DOHH2 (cell line): ENCODE measurements at regions not wholly inside any gene's neighbourhood (a gene's known extent, or its start where the extent isn't known, plus 50 kb on each side); places are given as distances from the start of the nearest gene placed in this dataset.

Experiments used
- H3F3A ChIP-seq: fragments of 200-600 bp; sonication (generic), shearing (Covaris generic); 2 replicates; pipeline ENCODE4 v1.6.0; 2016; ENCODE audit warnings: antibody characterized with exemption, mild to moderate bottlenecking; ENCODE audit not compliant: control insufficient read depth, insufficient read depth
- H3K27ac ChIP-seq: fragments of 200-600 bp; sonication (generic); 2 replicates; pipeline ENCODE4 v1.5.1; 2014; ENCODE audit warnings: low read depth, mild to moderate bottlenecking, low read length, moderate library complexity
- H3K27me3 ChIP-seq: fragments of 200-600 bp; sonication (generic); 2 replicates; pipeline ENCODE4 v1.6.1; 2014; ENCODE audit warnings: mild to moderate bottlenecking, low read length, mixed read lengths; ENCODE audit not compliant: control insufficient read depth
- H3K36me3 ChIP-seq: fragments of 200-600 bp; sonication (generic); 2 replicates; pipeline ENCODE4 v1.6.1; 2014; ENCODE audit warnings: mild to moderate bottlenecking, low read length, moderate library complexity, mixed read lengths; ENCODE audit not compliant: control insufficient read depth
- H3K4me1 ChIP-seq: fragments of 200-600 bp; sonication (generic); 2 replicates; pipeline ENCODE4 v1.6.1; 2014; ENCODE audit warnings: mild to moderate bottlenecking, low read length, mixed read lengths; ENCODE audit not compliant: control insufficient read depth
- H3K4me2 ChIP-seq: fragments of 200-600 bp; sonication (generic); 2 replicates; pipeline ENCODE4 v1.6.0; 2014; ENCODE audit warnings: mild to moderate bottlenecking, low read length, moderate library complexity
- H3K4me3 ChIP-seq: fragments of 200-600 bp; sonication (generic); 2 replicates; pipeline ENCODE4 v1.5.1; 2014; ENCODE audit warnings: mild to moderate bottlenecking, low read length, mixed read lengths
- H3K79me2 ChIP-seq: fragments of 200-600 bp; sonication (generic); 2 replicates; pipeline ENCODE4 v1.6.1; 2014; ENCODE audit warnings: mild to moderate bottlenecking, low read length, mixed read lengths; ENCODE audit not compliant: control insufficient read depth
- H3K9me2 ChIP-seq: fragments of 200-600 bp; sonication (generic); replicated peaks from 2 replicates; pipeline ENCODE4 v1.6.1; 2014; ENCODE audit warnings: mild to moderate bottlenecking, low read length, mixed read lengths; ENCODE audit not compliant: control insufficient read depth
- H3K9me3 ChIP-seq: fragments of 200-600 bp; sonication (generic); 2 replicates; pipeline ENCODE4 v1.6.1; 2014; ENCODE audit warnings: antibody characterized with exemption, low read length, mixed read lengths; ENCODE audit not compliant: control insufficient read depth, insufficient read depth
- H4K20me1 ChIP-seq: fragments of 200-600 bp; sonication (generic); 2 replicates; pipeline ENCODE4 v1.6.0; 2014; ENCODE audit warnings: low read depth, mild to moderate bottlenecking, antibody characterized with exemption, low read length, moderate library complexity; ENCODE audit not compliant: control insufficient read depth, insufficient read depth
- EZH2phosphoT487 ChIP-seq: fragments of 200-600 bp; sonication (generic); IDR thresholded peaks from 2 replicates; pipeline ENCODE4 v1.6.1; 2017; ENCODE audit warnings: borderline replicate concordance, mild to moderate bottlenecking, antibody characterized with exemption, low read length, moderate library complexity, mixed read lengths
- TF ChIP-seq, protein P1 (sequence below): fragments of 200-600 bp; sonication (generic); IDR thresholded peaks from one replicate; pipeline ENCODE4 v1.5.1; 2014; ENCODE audit warnings: antibody characterized with exemption, mild to moderate bottlenecking, low read depth, low read length; ENCODE audit not compliant: poor library complexity, severe bottlenecking

DNA sequence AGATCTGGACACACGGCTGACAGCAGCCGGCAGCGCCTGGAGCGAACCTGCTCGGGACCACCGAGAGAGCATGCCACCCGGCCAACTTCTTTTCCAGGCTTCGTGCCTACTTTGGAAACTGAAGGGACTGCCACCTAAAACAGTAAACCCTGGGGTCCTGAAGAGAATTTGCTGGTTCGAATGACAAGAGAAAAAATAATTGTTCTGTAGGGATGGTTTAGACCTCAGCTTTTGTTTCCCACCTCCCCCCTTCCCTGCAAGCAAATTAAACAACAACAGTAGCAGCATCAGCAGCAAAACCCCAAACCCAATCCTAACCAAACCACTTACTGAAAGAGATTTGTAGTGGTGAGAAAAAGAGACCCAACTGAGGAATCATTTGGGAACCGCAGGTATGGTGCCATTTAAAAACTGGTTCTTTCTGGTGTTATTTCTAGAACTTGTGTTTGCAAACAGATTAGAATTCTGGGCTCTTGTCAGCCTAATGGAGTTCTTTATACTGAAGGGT lies 105.6 kb downstream of the LEPR start:
- no peaks in the 10 kb centered on the region for H3K4me1 ChIP-seq
- H3K36me3 ChIP-seq, result no peaks in the 10 kb centered on the region
- no peak for TF ChIP-seq EZH2phosphoT487
- TF ChIP-seq, protein P1, sequence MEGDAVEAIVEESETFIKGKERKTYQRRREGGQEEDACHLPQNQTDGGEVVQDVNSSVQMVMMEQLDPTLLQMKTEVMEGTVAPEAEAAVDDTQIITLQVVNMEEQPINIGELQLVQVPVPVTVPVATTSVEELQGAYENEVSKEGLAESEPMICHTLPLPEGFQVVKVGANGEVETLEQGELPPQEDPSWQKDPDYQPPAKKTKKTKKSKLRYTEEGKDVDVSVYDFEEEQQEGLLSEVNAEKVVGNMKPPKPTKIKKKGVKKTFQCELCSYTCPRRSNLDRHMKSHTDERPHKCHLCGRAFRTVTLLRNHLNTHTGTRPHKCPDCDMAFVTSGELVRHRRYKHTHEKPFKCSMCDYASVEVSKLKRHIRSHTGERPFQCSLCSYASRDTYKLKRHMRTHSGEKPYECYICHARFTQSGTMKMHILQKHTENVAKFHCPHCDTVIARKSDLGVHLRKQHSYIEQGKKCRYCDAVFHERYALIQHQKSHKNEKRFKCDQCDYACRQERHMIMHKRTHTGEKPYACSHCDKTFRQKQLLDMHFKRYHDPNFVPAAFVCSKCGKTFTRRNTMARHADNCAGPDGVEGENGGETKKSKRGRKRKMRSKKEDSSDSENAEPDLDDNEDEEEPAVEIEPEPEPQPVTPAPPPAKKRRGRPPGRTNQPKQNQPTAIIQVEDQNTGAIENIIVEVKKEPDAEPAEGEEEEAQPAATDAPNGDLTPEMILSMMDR, result no peak
- H3K9me3 ChIP-seq, result no peaks in the 10 kb centered on the region
- H3K4me3 ChIP-seq, result no peak overlapping the region
- no peaks in the 10 kb centered on the region for H3K9me2 ChIP-seq
- H4K20me1 ChIP-seq, result no peaks in the 10 kb centered on the region
- no peaks in the 10 kb centered on the region for H3K27me3 ChIP-seq
- no peaks in the 10 kb centered on the region for H3K79me2 ChIP-seq
- H3F3A ChIP-seq, result no peaks in the 10 kb centered on the region
- H3K27ac ChIP-seq, result no peak overlapping the region
- H3K4me2 ChIP-seq, result no peak overlapping the region

DNA sequence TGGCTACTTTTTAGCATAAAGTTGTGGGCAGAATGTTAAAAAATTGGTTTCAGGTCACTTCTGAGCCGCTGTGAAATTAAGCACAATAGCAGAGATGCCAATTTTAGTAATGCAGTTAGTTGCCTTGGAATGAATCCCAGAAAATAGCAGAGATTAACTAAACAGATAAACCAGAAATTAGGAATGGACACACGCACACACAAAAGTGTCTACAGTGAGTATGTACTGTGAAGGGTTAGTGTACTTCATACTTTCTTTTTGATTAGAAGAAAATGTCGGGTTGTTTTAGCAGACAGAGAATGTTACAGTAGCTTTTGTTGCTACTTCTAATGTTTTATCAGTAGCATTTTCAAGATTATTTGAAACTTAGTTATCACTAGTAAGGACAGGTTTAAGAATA lies 106.7 kb downstream of the LEPR start:
- no peaks in the 10 kb centered on the region for H3K27me3 ChIP-seq
- H4K20me1 ChIP-seq, result no peaks in the 10 kb centered on the region
- H3K4me2 ChIP-seq, result no peak overlapping the region
- no peaks in the 10 kb centered on the region for H3K9me3 ChIP-seq
- H3K27ac ChIP-seq, result no peak overlapping the region
- no peak overlapping the region for H3K4me3 ChIP-seq
- H3K79me2 ChIP-seq, result no peaks in the 10 kb centered on the region
- TF ChIP-seq, protein P1, result no peak
- TF ChIP-seq EZH2phosphoT487, result no peak
- H3K4me1 ChIP-seq, result no peaks in the 10 kb centered on the region
- no peaks in the 10 kb centered on the region for H3K36me3 ChIP-seq
- H3F3A ChIP-seq, result no peaks in the 10 kb centered on the region
- H3K9me2 ChIP-seq, result no peaks in the 10 kb centered on the region

DNA sequence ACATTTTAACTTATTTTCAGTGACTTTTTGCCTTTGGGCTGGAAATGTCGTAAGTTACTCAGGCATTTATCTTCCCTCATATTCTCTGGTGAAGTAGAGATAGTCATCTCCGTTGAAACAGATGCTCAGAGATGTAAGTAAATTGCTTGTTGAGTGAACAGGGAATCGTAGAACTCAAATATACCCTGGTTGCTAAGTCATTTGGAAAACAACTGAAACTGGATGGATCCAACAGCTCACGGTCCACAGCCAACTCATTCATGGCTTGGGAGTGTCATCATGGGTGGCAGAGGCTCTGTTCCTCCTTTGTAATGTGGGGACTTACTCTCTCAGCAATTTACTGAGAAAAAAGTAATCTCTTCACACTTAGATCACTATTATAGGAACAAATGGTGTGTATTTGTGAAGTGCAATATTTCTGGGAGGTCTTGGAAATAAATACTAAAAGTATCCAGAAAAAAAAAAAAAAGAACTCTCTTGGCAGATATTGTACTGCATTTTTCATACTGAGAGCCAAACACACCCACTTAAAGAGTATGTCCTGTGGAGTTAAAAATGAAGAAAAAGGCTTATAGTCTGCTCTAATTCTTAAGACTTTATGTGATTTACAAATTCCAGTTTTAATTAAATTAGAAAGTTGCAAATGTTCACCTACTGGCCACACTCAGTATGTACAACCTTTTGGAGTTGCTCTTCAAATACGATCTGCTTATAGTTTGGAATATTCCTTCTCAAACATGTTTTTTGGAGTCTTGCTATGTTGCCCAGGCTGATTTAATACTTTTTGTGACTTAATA lies 107.4 kb downstream of the LEPR start:
- H3K4me1 ChIP-seq, result no peaks in the 10 kb centered on the region
- H3K9me2 ChIP-seq, result no peaks in the 10 kb centered on the region
- H3K27ac ChIP-seq, result no peak overlapping the region
- H4K20me1 ChIP-seq, result no peaks in the 10 kb centered on the region
- no peaks in the 10 kb centered on the region for H3K9me3 ChIP-seq
- no peaks in the 10 kb centered on the region for H3K79me2 ChIP-seq
- no peak overlapping the region for H3K4me2 ChIP-seq
- TF ChIP-seq EZH2phosphoT487, result no peak
- TF ChIP-seq, protein P1, result no peak
- H3K4me3 ChIP-seq, result no peak overlapping the region
- H3F3A ChIP-seq, result no peaks in the 10 kb centered on the region
- H3K36me3 ChIP-seq, result no peaks in the 10 kb centered on the region
- H3K27me3 ChIP-seq, result no peaks in the 10 kb centered on the region
